ENCODE measurements at regions not wholly inside any gene's neighbourhood (a gene's known extent, or its start where the extent isn't known, plus 50 kb on each side); places are given as distances from the start of the nearest gene placed in this dataset.
A peak's percentile ranks its signal among the peaks of the same experiment; 100 is the strongest.

GRCh38 chr11:92827132-92827531, 142.3 kb upstream of the MTNR1B start:
- no peak for ATAC-seq (ENCODE audit: insufficient read depth, low read depth)
- Histone ChIP-seq H4K20me1 (ENCODE audit: insufficient read depth, low read length) (no peaks in the 10 kb centered on the region), H3K4me3 (ENCODE audit: low read depth in 1 of 2, low read length in 2 of 2) (no peak overlapping the region), H3K4me1 (ENCODE audit: insufficient read depth, low read length) (peaks cover 14% of the 10 kb centered on the region), H3K36me3 (ENCODE audit: insufficient read depth, low read length) (no peaks in the 10 kb centered on the region), H3K27me3 (ENCODE audit: insufficient read depth, low read length, poor library complexity) (no peaks in the 10 kb centered on the region), H2AFZ (ENCODE audit: low read depth, low read length) (peak overlapping the region; percentile 34; the same call in 1 of the 2 replicates), H3K79me2 (ENCODE audit: insufficient read depth, low read length) (no peaks in the 10 kb centered on the region), H3K9me3 (ENCODE audit: insufficient read depth, low read length, severe bottlenecking) (no peaks in the 10 kb centered on the region), H3K27ac (ENCODE audit: low read length) (0 out of 2 replicates have a peak overlapping the region, but pooled peaks have one; percentile 8), H3K9ac (ENCODE audit: low read depth, low read length) (no peak overlapping the region), H3K4me2 (ENCODE audit: insufficient read depth, low read length) (no peak overlapping the region)
- DNase-seq = no peak
- TF ChIP-seq, protein P1, sequence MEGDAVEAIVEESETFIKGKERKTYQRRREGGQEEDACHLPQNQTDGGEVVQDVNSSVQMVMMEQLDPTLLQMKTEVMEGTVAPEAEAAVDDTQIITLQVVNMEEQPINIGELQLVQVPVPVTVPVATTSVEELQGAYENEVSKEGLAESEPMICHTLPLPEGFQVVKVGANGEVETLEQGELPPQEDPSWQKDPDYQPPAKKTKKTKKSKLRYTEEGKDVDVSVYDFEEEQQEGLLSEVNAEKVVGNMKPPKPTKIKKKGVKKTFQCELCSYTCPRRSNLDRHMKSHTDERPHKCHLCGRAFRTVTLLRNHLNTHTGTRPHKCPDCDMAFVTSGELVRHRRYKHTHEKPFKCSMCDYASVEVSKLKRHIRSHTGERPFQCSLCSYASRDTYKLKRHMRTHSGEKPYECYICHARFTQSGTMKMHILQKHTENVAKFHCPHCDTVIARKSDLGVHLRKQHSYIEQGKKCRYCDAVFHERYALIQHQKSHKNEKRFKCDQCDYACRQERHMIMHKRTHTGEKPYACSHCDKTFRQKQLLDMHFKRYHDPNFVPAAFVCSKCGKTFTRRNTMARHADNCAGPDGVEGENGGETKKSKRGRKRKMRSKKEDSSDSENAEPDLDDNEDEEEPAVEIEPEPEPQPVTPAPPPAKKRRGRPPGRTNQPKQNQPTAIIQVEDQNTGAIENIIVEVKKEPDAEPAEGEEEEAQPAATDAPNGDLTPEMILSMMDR (IDR thresholded peaks at IDR 0.05; ENCODE audit: borderline replicate concordance, extremely low read depth, low read length, poor library complexity, severe bottlenecking) = no peak
- no peak for TF ChIP-seq EZH2 (IDR thresholded peaks at IDR 0.05; ENCODE audit: borderline replicate concordance, low read depth, low read length, severe bottlenecking)

- Histone ChIP-seq H3K9ac (ENCODE audit: low read depth, low read length) (no peak overlapping the region), H3K4me2 (ENCODE audit: insufficient read depth, low read length) (no peak overlapping the region), H3K36me3 (ENCODE audit: insufficient read depth, low read length) (no peaks in the 10 kb centered on the region), H3K9me3 (ENCODE audit: insufficient read depth, low read length, severe bottlenecking) (no peaks in the 10 kb centered on the region), H3K4me3 (ENCODE audit: low read depth in 1 of 2, low read length in 2 of 2) (no peak overlapping the region), H3K27me3 (ENCODE audit: insufficient read depth, low read length, poor library complexity) (no peaks in the 10 kb centered on the region), H4K20me1 (ENCODE audit: insufficient read depth, low read length) (no peaks in the 10 kb centered on the region), H2AFZ (ENCODE audit: low read depth, low read length) (no peak overlapping the region), H3K27ac (ENCODE audit: low read length) (no peak overlapping the region), H3K79me2 (ENCODE audit: insufficient read depth, low read length) (no peaks in the 10 kb centered on the region), H3K4me1 (ENCODE audit: insufficient read depth, low read length) (peaks cover 14% of the 10 kb centered on the region)
- DNase-seq (no peak), ATAC-seq (ENCODE audit: insufficient read depth, low read depth) (no peak)
- TF ChIP-seq, protein P1 (IDR thresholded peaks at IDR 0.05; ENCODE audit: borderline replicate concordance, extremely low read depth, low read length, poor library complexity, severe bottlenecking) = no peak
- TF ChIP-seq EZH2 (IDR thresholded peaks at IDR 0.05; ENCODE audit: borderline replicate concordance, low read depth, low read length, severe bottlenecking) = no peak
These were observed 140.9 kb upstream of the MTNR1B start for GRCh38 chr11:92828556-92828955.

- Histone ChIP-seq H3K36me3 (ENCODE audit: insufficient read depth, low read length) (no peaks in the 10 kb centered on the region), H4K20me1 (ENCODE audit: insufficient read depth, low read length) (no peaks in the 10 kb centered on the region), H3K4me1 (ENCODE audit: insufficient read depth, low read length) (peaks cover 14% of the 10 kb centered on the region), H3K27ac (ENCODE audit: low read length) (no peak overlapping the region), H3K9ac (ENCODE audit: low read depth, low read length) (no peak overlapping the region), H3K4me2 (ENCODE audit: insufficient read depth, low read length) (no peak overlapping the region), H3K4me3 (ENCODE audit: low read depth in 1 of 2, low read length in 2 of 2) (no peak overlapping the region), H3K9me3 (ENCODE audit: insufficient read depth, low read length, severe bottlenecking) (no peaks in the 10 kb centered on the region), H2AFZ (ENCODE audit: low read depth, low read length) (no peak overlapping the region), H3K27me3 (ENCODE audit: insufficient read depth, low read length, poor library complexity) (no peaks in the 10 kb centered on the region), H3K79me2 (ENCODE audit: insufficient read depth, low read length) (no peaks in the 10 kb centered on the region)
- TF ChIP-seq, protein P1 (IDR thresholded peaks at IDR 0.05; ENCODE audit: borderline replicate concordance, extremely low read depth, low read length, poor library complexity, severe bottlenecking) = no peak
- TF ChIP-seq EZH2 (IDR thresholded peaks at IDR 0.05; ENCODE audit: borderline replicate concordance, low read depth, low read length, severe bottlenecking) = no peak
- DNase-seq (no peak), ATAC-seq (ENCODE audit: insufficient read depth, low read depth) (no peak)
These were observed 140.3 kb upstream of the MTNR1B start for GRCh38 chr11:92829121-92829520.

DNA sequence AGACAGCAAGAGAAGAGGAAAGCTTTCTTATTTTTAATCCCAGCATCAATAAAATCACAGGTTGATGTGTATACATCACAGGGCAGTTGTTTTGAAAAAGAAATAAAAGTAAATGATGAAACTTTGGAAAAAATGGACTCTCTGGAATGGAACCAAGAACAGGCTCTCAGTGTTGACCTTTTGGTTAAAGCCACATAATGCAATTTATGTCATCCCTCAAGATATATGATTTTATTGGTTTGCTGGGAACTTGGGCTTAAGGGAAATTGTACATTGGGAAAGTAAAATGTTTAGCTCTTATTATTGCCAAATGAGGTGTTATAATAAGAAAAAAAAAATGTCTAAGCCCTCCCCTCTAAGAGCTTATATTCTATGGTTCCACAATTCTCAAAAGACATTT, 139.8 kb upstream of the MTNR1B start:
- DNase-seq (no peak), ATAC-seq (ENCODE audit: insufficient read depth, low read depth) (no peak)
- Histone ChIP-seq H4K20me1 (ENCODE audit: insufficient read depth, low read length) (no peaks in the 10 kb centered on the region), H3K4me1 (ENCODE audit: insufficient read depth, low read length) (peaks cover 14% of the 10 kb centered on the region), H3K4me3 (ENCODE audit: low read depth in 1 of 2, low read length in 2 of 2) (no peak overlapping the region), H3K36me3 (ENCODE audit: insufficient read depth, low read length) (no peaks in the 10 kb centered on the region), H3K9me3 (ENCODE audit: insufficient read depth, low read length, severe bottlenecking) (no peaks in the 10 kb centered on the region), H3K27me3 (ENCODE audit: insufficient read depth, low read length, poor library complexity) (no peaks in the 10 kb centered on the region), H3K27ac (ENCODE audit: low read length) (no peak overlapping the region), H3K79me2 (ENCODE audit: insufficient read depth, low read length) (no peaks in the 10 kb centered on the region), H3K4me2 (ENCODE audit: insufficient read depth, low read length) (no peak overlapping the region), H3K9ac (ENCODE audit: low read depth, low read length) (no peak overlapping the region), H2AFZ (ENCODE audit: low read depth, low read length) (no peak overlapping the region)
- no peak for TF ChIP-seq EZH2 (IDR thresholded peaks at IDR 0.05; ENCODE audit: borderline replicate concordance, low read depth, low read length, severe bottlenecking)
- TF ChIP-seq, protein P1 (IDR thresholded peaks at IDR 0.05; ENCODE audit: borderline replicate concordance, extremely low read depth, low read length, poor library complexity, severe bottlenecking) = no peak
